GM12878 (cell line): ENCODE measurements at regions not wholly inside any gene's neighbourhood (a gene's known extent, or its start where the extent isn't known, plus 50 kb on each side); places are given as distances from the start of the nearest gene placed in this dataset.

Experiments used
- ATAC-seq: fragments of 200-7000 bp; cut with Tn5 transposase; 3 replicates; pipeline ENCODE4 v1.9.1; 2020; ENCODE audit warnings: mild to moderate bottlenecking, moderate library complexity
- BruUV-seq: library from RNA; stranded (reverse); fragments of 400-500 nt; replicated peaks from 2 replicates; lab custom pipeline; 2021; lab: Mats Ljungman, UMichigan
- CTCF ChIA-PET: fragments of 300-600 bp; sonication (Branson Sonifier 250); formaldehyde crosslinking; extraction: SDS; loops from one replicate; lab custom pipeline; 2021; ENCODE audit warnings: inconsistent platforms; lab: Yijun Ruan, JAX
- POLR2A ChIA-PET: fragments of 350-600 bp; formaldehyde crosslinking; extraction: SDS; loops from one replicate; lab custom pipeline; 2021; ENCODE audit warnings: inconsistent platforms; lab: Charles Lee
- RAD21 ChIA-PET: fragments of 300-600 bp; sonication (Branson Sonifier 250); formaldehyde crosslinking; loops from one replicate; lab custom pipeline; 2023; ENCODE audit warnings: antibody characterized with exemption; ENCODE audit not compliant: unreplicated experiment; lab: Charles Lee
- SMC1A ChIA-PET: fragments of 300-600 bp; sonication (Branson Sonifier 250); formaldehyde crosslinking; loops from one replicate; lab custom pipeline; 2023; ENCODE audit not compliant: unreplicated experiment, uncharacterized antibody; lab: Charles Lee
- DNase-seq: peaks from one replicate; pipeline ENCODE4 v3.0.0-alpha.2; 2011; ENCODE audit warnings: low read depth, low spot score
- FAIRE-seq: peaks from 3 replicates; lab custom pipeline; 2011; peaks lifted over from hg19 to GRCh38; lab: Jason Lieb, UNC
- H2AFZ ChIP-seq: 2 replicates; pipeline ENCODE4 v1.6.0; 2011; ENCODE audit warnings: low read depth, low read length, control low read depth; ENCODE audit not compliant: control insufficient read depth
- H3K27ac ChIP-seq: 2 replicates; pipeline ENCODE4 v1.5.1; 2011; ENCODE audit warnings: control low read depth; ENCODE audit not compliant: control insufficient read depth, insufficient read depth
- H3K27me3 ChIP-seq, 2 experiments: replicated peaks in 1 of 2; 2 replicates each; pipeline versions ENCODE4 v1.6.0 to v1.6.1; 2011; ENCODE audit warnings: low read length in 1 of 2; ENCODE audit not compliant: control insufficient read depth in 2 of 2, insufficient read depth in 2 of 2
- H3K36me3 ChIP-seq, 2 experiments: 2 replicates each; pipeline ENCODE4 v1.5.1; 2011; ENCODE audit warnings: low read length in 1 of 2; ENCODE audit not compliant: control insufficient read depth in 2 of 2, insufficient read depth in 2 of 2
- H3K4me1 ChIP-seq: 2 replicates; pipeline ENCODE4 v1.6.1; 2011; ENCODE audit warnings: mild to moderate bottlenecking, low read length, moderate library complexity, mixed read lengths; ENCODE audit not compliant: control insufficient read depth, insufficient read depth
- H3K4me2 ChIP-seq: 2 replicates; pipeline ENCODE4 v1.6.0; 2011; ENCODE audit warnings: control low read depth; ENCODE audit not compliant: control insufficient read depth, insufficient read depth
- H3K4me3 ChIP-seq: fragments of 200-600 bp; sonication (generic); 2 replicates; pipeline ENCODE4 v1.5.1; 2016
- H3K79me2 ChIP-seq: 2 replicates; pipeline ENCODE4 v1.6.0; 2011; ENCODE audit warnings: low read length; ENCODE audit not compliant: control insufficient read depth, insufficient read depth
- H3K9ac ChIP-seq: 2 replicates; pipeline ENCODE4 v1.8.0; 2011; ENCODE audit warnings: low read length, control low read depth, mixed read lengths; ENCODE audit not compliant: control insufficient read depth, insufficient read depth
- H3K9me3 ChIP-seq: replicated peaks from 3 replicates; pipeline ENCODE4 v1.5.1; 2011; ENCODE audit warnings: mild to moderate bottlenecking, low read length; ENCODE audit not compliant: control insufficient read depth, insufficient read depth
- H4K20me1 ChIP-seq: 2 replicates; pipeline ENCODE4 v1.6.0; 2011; ENCODE audit not compliant: control insufficient read depth, insufficient read depth
- BHLHE40 ChIP-seq, 2 experiments: fragments of 450-650 bp in 1 of 2; IDR thresholded peaks; 2 replicates each; pipeline ENCODE4 v1.6.1; 2011 to 2017; ENCODE audit warnings: low read depth in 2 of 2, borderline replicate concordance in 1 of 2, improper control_type of control experiment in 1 of 2, low read length in 1 of 2, mild to moderate bottlenecking in 1 of 2
- CHD1 ChIP-seq: IDR thresholded peaks from 2 replicates; pipeline ENCODE4 v1.6.1; 2012; ENCODE audit warnings: low read depth, low read length, improper control_type of control experiment
- EGR1 ChIP-seq, 2 experiments: IDR thresholded peaks; 1 replicate in 1 of 2; 2 replicates in 1 of 2; pipeline ENCODE4 v1.6.1; 2011 to 2012; ENCODE audit warnings: low read depth in 2 of 2, low read length in 2 of 2, borderline replicate concordance in 1 of 2, mild to moderate bottlenecking in 1 of 2, moderate library complexity in 1 of 2
- GATAD2B ChIP-seq: fragments of 450-650 bp; conservative IDR thresholded peaks from 2 replicates; pipeline ENCODE4 v1.6.1; 2017; ENCODE audit warnings: low read depth, mild to moderate bottlenecking, moderate library complexity
- HDAC6 ChIP-seq: fragments of 200-600 bp; sonication (generic); IDR thresholded peaks from one replicate; pipeline ENCODE4 v1.8.0; 2017; ENCODE audit warnings: antibody characterized with exemption; ENCODE audit not compliant: unreplicated experiment
- KAT2A ChIP-seq: conservative IDR thresholded peaks from 2 replicates; pipeline ENCODE4 v1.6.1; 2011; ENCODE audit warnings: low read depth, low read length; ENCODE audit not compliant: control insufficient read depth
- KDM1A ChIP-seq: fragments of 200-600 bp; sonication (generic); IDR thresholded peaks from 2 replicates; pipeline ENCODE4 v1.6.1; 2016; ENCODE audit warnings: borderline replicate concordance
- MYB ChIP-seq: fragments of 150-350 bp; IDR thresholded peaks from 2 replicates; pipeline ENCODE4 v1.6.1; 2014; ENCODE audit warnings: mild to moderate bottlenecking, low read depth, low read length, borderline replicate concordance
- NR2F1 ChIP-seq: fragments of 450-650 bp; conservative IDR thresholded peaks from 2 replicates; pipeline ENCODE4 v1.6.1; 2017; ENCODE audit warnings: mild to moderate bottlenecking
- POU2F2 ChIP-seq: IDR thresholded peaks from 3 replicates; pipeline ENCODE4 v1.6.1; 2011; ENCODE audit warnings: low read depth, mild to moderate bottlenecking, low read length, borderline replicate concordance
- SREBF2 ChIP-seq: IDR thresholded peaks from 2 replicates; pipeline ENCODE4 v1.6.1; 2012; ENCODE audit warnings: mild to moderate bottlenecking, low read length
- TARDBP ChIP-seq: IDR thresholded peaks from 2 replicates; pipeline ENCODE4 v1.6.1; 2016; ENCODE audit warnings: borderline replicate concordance
- TCF3 ChIP-seq: IDR thresholded peaks from 2 replicates; pipeline ENCODE4 v1.6.1; 2012; ENCODE audit warnings: low read depth, mild to moderate bottlenecking, low read length, borderline replicate concordance; ENCODE audit not compliant: insufficient read depth
- TCF7 ChIP-seq: IDR thresholded peaks from 2 replicates; pipeline ENCODE4 v1.6.1; 2014; ENCODE audit warnings: antibody characterized with exemption, borderline replicate concordance
- ZNF24 ChIP-seq: fragments of 450-650 bp; IDR thresholded peaks from 2 replicates; pipeline ENCODE4 v1.6.1; 2017; ENCODE audit warnings: antibody characterized with exemption, mild to moderate bottlenecking
- WGBS: methylation state at CpG from one replicate; pipeline ENCODE4 v1.1.6; 2016; ENCODE audit warnings: low lambda C conversion rate; ENCODE audit not compliant: insufficient replicate concordance, insufficient coverage; ENCODE audit errors: missing lambda C conversion rate; 5-methylcytosine and 5-hydroxymethylcytosine counted together
- in situ Hi-C: fragments of 300-500 bp; cut with MboI; formaldehyde crosslinking; loops from 9 replicates; pipeline ENCODE4 v1.14.3; 2018; ENCODE audit warnings: mixed read lengths
- intact Hi-C: fragments of 100-400 bp; cut with micrococcal nuclease; formaldehyde crosslinking; loops from one replicate; pipeline ENCODE4 v1.14.2; 2022; ENCODE audit not compliant: unreplicated experiment
- TF ChIP-seq, protein P1 (sequence below): fragments of 150-350 bp; IDR thresholded peaks from 2 replicates; pipeline ENCODE4 v1.6.1; 2014; ENCODE audit warnings: mild to moderate bottlenecking, low read depth, low read length
- TF ChIP-seq, protein P2 (sequence below): fragments of 450-650 bp; IDR thresholded peaks from 2 replicates; pipeline ENCODE4 v1.6.1; 2014; ENCODE audit warnings: mild to moderate bottlenecking
- TF ChIP-seq, protein P3 (sequence below): IDR thresholded peaks from 2 replicates; pipeline ENCODE4 v1.6.1; 2012; ENCODE audit warnings: low read depth, low read length, improper control_type of control experiment
- TF ChIP-seq, protein P4 (sequence below): IDR thresholded peaks from 2 replicates; pipeline ENCODE4 v1.6.1; 2011; ENCODE audit warnings: low read depth, low read length, improper control_type of control experiment, borderline replicate concordance
- TF ChIP-seq, protein P5 (sequence below): IDR thresholded peaks from 2 replicates; pipeline ENCODE4 v1.6.1; 2011; ENCODE audit warnings: mild to moderate bottlenecking, low read depth, low read length, moderate library complexity; ENCODE audit not compliant: insufficient replicate concordance

- TF ChIP-seq, protein P1, sequence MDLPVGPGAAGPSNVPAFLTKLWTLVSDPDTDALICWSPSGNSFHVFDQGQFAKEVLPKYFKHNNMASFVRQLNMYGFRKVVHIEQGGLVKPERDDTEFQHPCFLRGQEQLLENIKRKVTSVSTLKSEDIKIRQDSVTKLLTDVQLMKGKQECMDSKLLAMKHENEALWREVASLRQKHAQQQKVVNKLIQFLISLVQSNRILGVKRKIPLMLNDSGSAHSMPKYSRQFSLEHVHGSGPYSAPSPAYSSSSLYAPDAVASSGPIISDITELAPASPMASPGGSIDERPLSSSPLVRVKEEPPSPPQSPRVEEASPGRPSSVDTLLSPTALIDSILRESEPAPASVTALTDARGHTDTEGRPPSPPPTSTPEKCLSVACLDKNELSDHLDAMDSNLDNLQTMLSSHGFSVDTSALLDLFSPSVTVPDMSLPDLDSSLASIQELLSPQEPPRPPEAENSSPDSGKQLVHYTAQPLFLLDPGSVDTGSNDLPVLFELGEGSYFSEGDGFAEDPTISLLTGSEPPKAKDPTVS: no peak
- TF ChIP-seq KAT2A (no peak), MYB (no peak), CHD1 (no peak), HDAC6 (no peak), EGR1 (IDR thresholded peaks at IDR 0.05; ENCODE audit: borderline replicate concordance in 1 of 2, low read depth in 2 of 2, low read length in 2 of 2) (no peak), TCF7 (no peak), KDM1A (no peak)
- TF ChIP-seq, protein P2, sequence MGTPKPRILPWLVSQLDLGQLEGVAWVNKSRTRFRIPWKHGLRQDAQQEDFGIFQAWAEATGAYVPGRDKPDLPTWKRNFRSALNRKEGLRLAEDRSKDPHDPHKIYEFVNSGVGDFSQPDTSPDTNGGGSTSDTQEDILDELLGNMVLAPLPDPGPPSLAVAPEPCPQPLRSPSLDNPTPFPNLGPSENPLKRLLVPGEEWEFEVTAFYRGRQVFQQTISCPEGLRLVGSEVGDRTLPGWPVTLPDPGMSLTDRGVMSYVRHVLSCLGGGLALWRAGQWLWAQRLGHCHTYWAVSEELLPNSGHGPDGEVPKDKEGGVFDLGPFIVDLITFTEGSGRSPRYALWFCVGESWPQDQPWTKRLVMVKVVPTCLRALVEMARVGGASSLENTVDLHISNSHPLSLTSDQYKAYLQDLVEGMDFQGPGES: no peak
- TF ChIP-seq, protein P3, sequence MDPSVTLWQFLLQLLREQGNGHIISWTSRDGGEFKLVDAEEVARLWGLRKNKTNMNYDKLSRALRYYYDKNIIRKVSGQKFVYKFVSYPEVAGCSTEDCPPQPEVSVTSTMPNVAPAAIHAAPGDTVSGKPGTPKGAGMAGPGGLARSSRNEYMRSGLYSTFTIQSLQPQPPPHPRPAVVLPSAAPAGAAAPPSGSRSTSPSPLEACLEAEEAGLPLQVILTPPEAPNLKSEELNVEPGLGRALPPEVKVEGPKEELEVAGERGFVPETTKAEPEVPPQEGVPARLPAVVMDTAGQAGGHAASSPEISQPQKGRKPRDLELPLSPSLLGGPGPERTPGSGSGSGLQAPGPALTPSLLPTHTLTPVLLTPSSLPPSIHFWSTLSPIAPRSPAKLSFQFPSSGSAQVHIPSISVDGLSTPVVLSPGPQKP: no peak
- TF ChIP-seq, all 136 proteins: peak for 0
Observed at GRCh38 chr16:65757064-65757463, 609.4 kb upstream of the CDH5 start (continued).

- Histone ChIP-seq H3K27ac (no peak overlapping the region), H3K9ac (no peak overlapping the region), H3K4me1 (no peaks in the 10 kb centered on the region), H3K27me3 (no peaks in the 10 kb centered on the region), H2AFZ (no peak overlapping the region), H3K4me2 (no peak overlapping the region), H3K9me3 (no peaks in the 10 kb centered on the region), H3K36me3 (no peaks in the 10 kb centered on the region), H3K4me3 (no peak overlapping the region), H3K79me2 (no peaks in the 10 kb centered on the region), H4K20me1 (no peaks in the 10 kb centered on the region)
- FAIRE-seq: no peak
- intact Hi-C loops: no loop called here
- no peak for ATAC-seq
- RAD21 ChIA-PET: no interaction called here
- POLR2A ChIA-PET: no interaction called here
- 47% methylated on average over 4 of the region's 4 CpGs for whole genome bisulfite sequencing
- no TSS peak for BruUV-seq
- in situ Hi-C loops: no loop called here
- CTCF ChIA-PET: no interaction called here
- SMC1A ChIA-PET: no interaction called here
- no peak for DNase-seq
- no peak for TF ChIP-seq BHLHE40 (IDR thresholded peaks at IDR 0.05; ENCODE audit: borderline replicate concordance in 1 of 2, low read depth in 2 of 2, low read length in 1 of 2)
- TF ChIP-seq POU2F2: no peak
- no peak for TF ChIP-seq HDAC6
- TF ChIP-seq TARDBP: no peak
- no peak for TF ChIP-seq ZNF24
- TF ChIP-seq TCF3: no peak
- TF ChIP-seq NR2F1: no peak
- TF ChIP-seq, protein P4, sequence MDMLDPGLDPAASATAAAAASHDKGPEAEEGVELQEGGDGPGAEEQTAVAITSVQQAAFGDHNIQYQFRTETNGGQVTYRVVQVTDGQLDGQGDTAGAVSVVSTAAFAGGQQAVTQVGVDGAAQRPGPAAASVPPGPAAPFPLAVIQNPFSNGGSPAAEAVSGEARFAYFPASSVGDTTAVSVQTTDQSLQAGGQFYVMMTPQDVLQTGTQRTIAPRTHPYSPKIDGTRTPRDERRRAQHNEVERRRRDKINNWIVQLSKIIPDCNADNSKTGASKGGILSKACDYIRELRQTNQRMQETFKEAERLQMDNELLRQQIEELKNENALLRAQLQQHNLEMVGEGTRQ: no peak
- TF ChIP-seq GATAD2B: no peak
- TF ChIP-seq, protein P5, sequence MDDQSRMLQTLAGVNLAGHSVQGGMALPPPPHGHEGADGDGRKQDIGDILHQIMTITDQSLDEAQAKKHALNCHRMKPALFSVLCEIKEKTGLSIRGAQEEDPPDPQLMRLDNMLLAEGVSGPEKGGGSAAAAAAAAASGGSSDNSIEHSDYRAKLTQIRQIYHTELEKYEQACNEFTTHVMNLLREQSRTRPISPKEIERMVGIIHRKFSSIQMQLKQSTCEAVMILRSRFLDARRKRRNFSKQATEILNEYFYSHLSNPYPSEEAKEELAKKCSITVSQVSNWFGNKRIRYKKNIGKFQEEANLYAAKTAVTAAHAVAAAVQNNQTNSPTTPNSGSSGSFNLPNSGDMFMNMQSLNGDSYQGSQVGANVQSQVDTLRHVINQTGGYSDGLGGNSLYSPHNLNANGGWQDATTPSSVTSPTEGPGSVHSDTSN: no peak
- TF ChIP-seq SREBF2: no peak
Observed at GRCh38 chr16:65756163-65756562, 610.3 kb upstream of the CDH5 start.
